IPS-18a (cell line): ENCODE measurements at regions not wholly inside any gene's neighbourhood (a gene's known extent, or its start where the extent isn't known, plus 50 kb on each side); places are given as distances from the start of the nearest gene placed in this dataset.

Experiments used
- H3K27ac ChIP-seq: one replicate; pipeline ENCODE4 v1.5.1; 2013; ENCODE audit warnings: low read length
- H3K27me3 ChIP-seq: one replicate; pipeline ENCODE4 v1.6.1; 2013; ENCODE audit warnings: mild to moderate bottlenecking, low read length; ENCODE audit not compliant: control insufficient read depth, insufficient read depth
- H3K36me3 ChIP-seq: one replicate; pipeline ENCODE4 v1.6.1; 2013; ENCODE audit warnings: low read depth, low read length; ENCODE audit not compliant: control insufficient read depth
- H3K4me1 ChIP-seq: one replicate; pipeline ENCODE4 v1.6.1; 2013; ENCODE audit warnings: low read depth, low read length; ENCODE audit not compliant: control insufficient read depth
- H3K4me3 ChIP-seq: one replicate; pipeline ENCODE4 v1.5.1; 2013; ENCODE audit warnings: low read length
- H3K9ac ChIP-seq: one replicate; pipeline ENCODE4 v1.6.1; 2013; ENCODE audit warnings: mild to moderate bottlenecking, low read length, moderate library complexity
- H3K9me3 ChIP-seq: one replicate; pipeline ENCODE4 v1.6.1; 2013; ENCODE audit warnings: low read depth, low read length; ENCODE audit not compliant: control insufficient read depth

GRCh38 chr2:152890736-152891135 is 172.3 kb downstream of the ARL6IP6 start:
- H3K9me3 ChIP-seq = no peaks in the 10 kb centered on the region

GRCh38 chr2:152883951-152884487 is 165.6 kb downstream of the ARL6IP6 start:
- Histone ChIP-seq H3K9ac (no peak overlapping the region), H3K36me3 (no peaks in the 10 kb centered on the region), H3K27me3 (no peaks in the 10 kb centered on the region), H3K4me3 (no peak overlapping the region), H3K27ac (no peak overlapping the region), H3K4me1 (no peaks in the 10 kb centered on the region), H3K9me3 (no peaks in the 10 kb centered on the region)

More at GRCh38 chr2:152890736-152891135, 172.3 kb downstream of the ARL6IP6 start:
- Histone ChIP-seq H3K4me3 (no peak overlapping the region), H3K36me3 (no peaks in the 10 kb centered on the region), H3K9ac (no peak overlapping the region), H3K27ac (no peak overlapping the region), H3K4me1 (no peaks in the 10 kb centered on the region), H3K27me3 (no peaks in the 10 kb centered on the region)

GRCh38 chr2:152881527-152881926 is 163.1 kb downstream of the ARL6IP6 start:
- H3K4me3 ChIP-seq = no peak overlapping the region
- no peaks in the 10 kb centered on the region for H3K9me3 ChIP-seq
- no peaks in the 10 kb centered on the region for H3K36me3 ChIP-seq
- no peaks in the 10 kb centered on the region for H3K27me3 ChIP-seq
- no peaks in the 10 kb centered on the region for H3K4me1 ChIP-seq
- no peak overlapping the region for H3K27ac ChIP-seq
- no peak overlapping the region for H3K9ac ChIP-seq

- Histone ChIP-seq H3K27me3 (no peaks in the 10 kb centered on the region), H3K4me3 (no peak overlapping the region), H3K4me1 (no peaks in the 10 kb centered on the region), H3K36me3 (no peaks in the 10 kb centered on the region), H3K9ac (no peak overlapping the region), H3K9me3 (no peaks in the 10 kb centered on the region), H3K27ac (no peak overlapping the region)
Observed at GRCh38 chr2:152879275-152879674, 160.9 kb downstream of the ARL6IP6 start.

GRCh38 chr2:152875701-152876695 is 157.6 kb downstream of the ARL6IP6 start:
- Histone ChIP-seq H3K4me3 (no peak overlapping the region), H3K27ac (no peak overlapping the region), H3K36me3 (no peaks in the 10 kb centered on the region), H3K4me1 (no peaks in the 10 kb centered on the region), H3K9ac (no peak overlapping the region), H3K27me3 (no peaks in the 10 kb centered on the region), H3K9me3 (no peaks in the 10 kb centered on the region)

- no peak overlapping the region for H3K4me3 ChIP-seq
- no peaks in the 10 kb centered on the region for H3K9me3 ChIP-seq
- no peaks in the 10 kb centered on the region for H3K36me3 ChIP-seq
- no peaks in the 10 kb centered on the region for H3K27me3 ChIP-seq
- no peak overlapping the region for H3K9ac ChIP-seq
- H3K4me1 ChIP-seq = no peaks in the 10 kb centered on the region
- no peak overlapping the region for H3K27ac ChIP-seq
Observed at GRCh38 chr2:152874955-152875354, 156.5 kb downstream of the ARL6IP6 start.

DNA sequence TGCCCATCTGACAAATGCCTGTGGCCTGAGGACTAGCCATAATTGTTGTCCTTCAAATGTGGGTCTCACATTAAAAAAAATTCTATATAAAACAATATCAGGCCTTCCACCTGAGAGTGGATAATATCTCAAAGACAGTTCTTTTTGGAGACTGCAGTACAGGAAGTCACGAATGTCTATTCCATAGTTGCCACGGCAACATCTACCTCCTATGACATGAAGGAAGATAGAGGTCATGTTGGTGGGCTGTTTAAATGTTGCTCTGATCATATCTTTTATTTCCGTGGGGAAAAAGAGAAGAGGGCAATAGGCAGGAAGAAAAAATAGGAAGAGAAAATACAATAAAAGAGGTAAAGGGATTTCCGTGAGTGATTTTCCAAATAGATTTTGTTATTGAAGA is 151.8 kb downstream of the ARL6IP6 start:
- no peaks in the 10 kb centered on the region for H3K36me3 ChIP-seq
- no peak overlapping the region for H3K27ac ChIP-seq
- H3K27me3 ChIP-seq = no peaks in the 10 kb centered on the region
- H3K9ac ChIP-seq = no peak overlapping the region
- H3K4me1 ChIP-seq = no peaks in the 10 kb centered on the region
- no peak overlapping the region for H3K4me3 ChIP-seq
- no peaks in the 10 kb centered on the region for H3K9me3 ChIP-seq

- Histone ChIP-seq H3K27me3 (no peaks in the 10 kb centered on the region), H3K36me3 (no peaks in the 10 kb centered on the region), H3K4me1 (no peaks in the 10 kb centered on the region), H3K4me3 (no peak overlapping the region), H3K27ac (no peak overlapping the region), H3K9ac (no peak overlapping the region), H3K9me3 (peaks cover 12% of the 10 kb centered on the region)
Observed at GRCh38 chr2:152867397-152867796, 149.0 kb downstream of the ARL6IP6 start.

GRCh38 chr2:152864601-152865149 is 146.3 kb downstream of the ARL6IP6 start:
- no peak overlapping the region for H3K27ac ChIP-seq
- peaks cover 21% of the 10 kb centered on the region for H3K9me3 ChIP-seq
- H3K4me3 ChIP-seq = no peak overlapping the region
- H3K36me3 ChIP-seq = no peaks in the 10 kb centered on the region
- H3K4me1 ChIP-seq = no peaks in the 10 kb centered on the region
- no peaks in the 10 kb centered on the region for H3K27me3 ChIP-seq
- H3K9ac ChIP-seq = no peak overlapping the region

- peaks cover 21% of the 10 kb centered on the region for H3K9me3 ChIP-seq
- no peaks in the 10 kb centered on the region for H3K36me3 ChIP-seq
- H3K27me3 ChIP-seq = no peaks in the 10 kb centered on the region
- H3K4me1 ChIP-seq = no peaks in the 10 kb centered on the region
- H3K4me3 ChIP-seq = no peak overlapping the region
- no peak overlapping the region for H3K27ac ChIP-seq
- no peak overlapping the region for H3K9ac ChIP-seq
Observed at GRCh38 chr2:152863826-152864225, 145.4 kb downstream of the ARL6IP6 start.

DNA sequence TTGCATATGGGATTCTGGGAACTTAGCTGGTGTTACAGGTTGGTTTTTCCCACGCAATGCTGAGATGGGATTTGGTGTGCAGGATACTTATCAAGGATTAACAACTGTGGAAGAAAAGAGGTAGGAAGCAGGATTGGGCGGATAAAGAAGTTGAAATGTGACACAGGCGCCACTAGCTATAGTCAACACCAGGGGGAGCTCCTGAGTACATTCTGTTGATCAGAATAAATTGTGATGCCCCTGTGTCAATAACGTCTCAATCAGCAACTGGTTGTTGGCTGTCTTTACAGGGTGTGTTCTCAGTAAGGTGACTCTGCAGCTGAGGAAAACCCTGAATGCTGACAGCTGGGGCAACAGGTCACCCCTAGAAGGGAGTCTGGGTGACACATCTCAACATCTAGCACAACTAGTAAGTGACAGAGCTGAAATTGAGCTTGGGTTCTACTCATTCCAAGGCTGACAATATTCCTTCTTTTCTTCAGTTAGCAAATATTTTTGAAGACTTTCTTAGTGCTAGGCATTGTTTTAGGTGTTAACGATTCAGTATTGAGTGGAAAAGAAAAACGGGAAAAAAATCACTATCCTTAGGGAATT is 143.0 kb downstream of the ARL6IP6 start:
- Histone ChIP-seq H3K36me3 (no peaks in the 10 kb centered on the region), H3K27ac (no peak overlapping the region), H3K9ac (no peak overlapping the region)

More for the DNA sequence above, 143.0 kb downstream of the ARL6IP6 start:
- Histone ChIP-seq H3K4me1 (no peaks in the 10 kb centered on the region), H3K27me3 (no peaks in the 10 kb centered on the region), H3K4me3 (no peak overlapping the region), H3K9me3 (peaks cover 21% of the 10 kb centered on the region)
